Dermis blood vessel endothelial cell (primary cell): ENCODE measurements at regions not wholly inside any gene's neighbourhood (a gene's known extent, or its start where the extent isn't known, plus 50 kb on each side); places are given as distances from the start of the nearest gene placed in this dataset.

Experiments used
- DNase-seq: peaks from one replicate; pipeline ENCODE4 v3.0.0; 2010

DNA sequence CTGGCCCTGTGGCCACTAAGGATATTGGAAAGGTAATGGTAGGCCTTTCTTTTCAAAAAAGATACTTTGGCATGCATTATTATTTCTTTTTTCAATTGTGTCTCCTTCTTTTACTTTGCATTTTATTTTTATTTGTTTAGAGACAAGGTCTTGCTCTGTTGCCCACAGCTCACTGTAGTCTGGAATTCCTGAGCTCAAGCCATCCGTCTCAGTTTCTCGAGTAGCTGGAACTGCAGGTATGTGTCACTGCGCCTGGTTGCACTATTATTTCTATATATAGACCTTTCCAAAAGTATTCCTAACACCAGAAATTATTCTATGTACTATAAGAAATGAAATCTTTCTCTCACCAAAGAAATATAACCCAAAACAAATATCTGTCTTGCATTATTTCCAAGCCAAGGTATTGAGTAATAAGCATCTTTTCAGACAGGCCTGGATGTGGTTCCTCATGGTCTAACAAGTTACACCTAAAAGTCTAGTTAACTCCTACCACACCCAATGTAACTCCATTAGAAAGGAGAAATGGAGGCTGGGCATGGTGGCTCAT is 500.8 kb upstream of the ANKRD30A start:
- no peak for DNase-seq

DNA sequence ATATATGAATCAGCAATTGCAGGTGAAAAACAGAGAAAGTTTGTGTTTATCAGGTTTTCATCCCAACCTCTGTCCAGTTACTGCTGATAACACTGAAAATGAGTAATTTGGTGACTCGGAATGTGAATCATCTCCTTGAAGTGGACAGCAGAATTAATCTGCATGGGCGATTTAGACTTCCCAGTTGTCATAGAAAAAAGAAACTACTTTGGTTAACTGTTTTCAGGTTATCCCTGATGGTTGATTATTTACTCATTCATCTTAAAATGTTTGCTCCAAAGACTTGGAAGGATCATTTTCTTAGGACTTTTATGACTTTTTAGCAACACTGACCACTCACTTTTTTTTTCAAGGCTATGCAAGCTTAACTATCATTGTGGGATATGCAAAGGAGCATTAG is 504.1 kb upstream of the ANKRD30A start:
- DNase-seq, result no peak

DNA sequence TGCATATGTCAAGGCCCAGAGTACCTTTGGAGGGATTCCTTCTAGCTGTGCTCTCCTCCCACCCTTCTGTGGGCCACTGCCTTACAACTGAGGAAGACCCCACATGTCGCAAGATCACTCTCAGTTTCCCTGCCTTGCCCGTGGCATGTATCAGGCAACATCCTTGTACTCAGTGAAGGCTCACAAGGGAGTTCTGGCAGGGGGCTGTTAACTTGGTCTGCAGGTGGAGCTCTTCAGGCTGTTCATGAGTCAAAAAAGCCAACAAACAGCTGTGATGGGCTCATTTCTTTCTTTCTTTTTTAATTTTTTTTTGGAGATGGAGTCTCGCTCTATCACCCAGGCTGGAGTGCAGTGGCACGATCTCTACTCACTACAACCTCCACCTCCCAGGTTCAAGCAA is 513.0 kb upstream of the ANKRD30A start:
- DNase-seq, result no peak

DNA sequence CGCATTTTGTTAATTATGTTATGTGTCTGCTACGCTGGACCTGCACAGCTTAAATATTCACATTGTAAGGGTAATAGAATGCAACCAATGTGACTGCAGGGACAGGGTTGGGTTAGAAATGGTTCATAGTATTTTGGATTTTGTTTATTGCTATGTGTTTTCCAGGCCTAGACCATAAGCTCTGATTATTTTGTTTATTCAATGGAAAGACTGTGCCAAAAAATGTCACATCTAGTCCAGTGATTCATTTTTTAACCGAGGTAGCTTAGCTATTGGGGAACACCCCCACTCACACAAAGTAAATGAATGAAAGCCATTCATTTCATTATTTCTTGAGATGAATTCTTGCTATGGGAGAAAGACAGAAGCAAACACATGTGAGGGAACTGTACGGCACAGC is 516.5 kb upstream of the ANKRD30A start:
- DNase-seq, result peak; percentile 2

- DNase-seq, result peak; percentile 71
Measured at GRCh38 chr10:36608251-36608650, 517.1 kb upstream of the ANKRD30A start.

- peak; percentile 42 for DNase-seq
Measured at GRCh38 chr10:36606234-36606839, 519.1 kb upstream of the ANKRD30A start.

GRCh38 chr10:36604316-36604715 is 521.1 kb upstream of the ANKRD30A start:
- DNase-seq, result no peak

- no peak for DNase-seq
Measured at GRCh38 chr10:36603688-36604087, 521.7 kb upstream of the ANKRD30A start.

DNA sequence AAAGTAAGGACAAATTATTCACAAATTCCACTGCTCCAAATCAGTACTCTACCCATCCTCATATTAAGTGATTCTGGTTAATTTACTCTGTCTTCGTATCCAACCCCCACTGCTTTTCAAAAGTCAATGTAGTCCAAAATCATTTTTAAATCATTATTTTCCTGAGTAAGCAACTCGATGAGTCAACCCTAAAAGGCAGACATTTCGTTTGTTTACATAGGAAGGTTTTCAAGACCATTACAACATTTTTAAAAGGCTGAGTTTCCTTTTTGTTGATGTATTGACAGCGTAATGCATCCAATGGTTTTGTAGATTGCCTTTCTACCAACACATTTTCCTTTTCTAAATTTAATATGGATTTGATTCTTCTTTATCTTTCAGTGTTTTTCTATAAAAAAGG is 523.0 kb upstream of the ANKRD30A start:
- peak; percentile 37 for DNase-seq

DNA sequence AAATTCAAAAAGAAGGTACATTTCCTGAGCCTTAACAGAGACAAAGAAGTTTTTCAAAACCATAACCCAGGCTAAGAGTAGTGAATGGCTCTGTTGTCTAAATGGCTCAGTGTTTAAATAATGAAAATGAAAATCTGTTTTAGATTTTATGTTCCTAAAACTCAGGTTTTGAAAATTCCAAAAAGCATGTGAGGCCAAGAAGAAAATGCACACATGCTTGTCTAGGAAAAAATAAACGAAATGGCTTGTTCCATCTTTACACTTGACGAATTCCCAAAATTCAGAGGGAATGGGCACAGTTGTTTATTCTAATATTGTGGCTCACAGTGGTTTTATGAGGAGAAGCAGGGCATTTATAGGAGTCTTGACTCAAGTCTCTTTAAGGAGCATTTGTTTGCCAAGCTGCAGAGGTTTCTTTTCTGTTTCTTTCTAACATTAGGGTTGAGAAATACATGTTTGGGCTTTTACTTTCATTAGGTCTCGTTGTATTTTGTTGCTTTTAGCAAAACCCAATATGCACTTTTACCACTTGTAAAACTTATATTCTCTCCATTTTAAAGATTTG is 527.6 kb upstream of the ANKRD30A start:
- no peak for DNase-seq

DNA sequence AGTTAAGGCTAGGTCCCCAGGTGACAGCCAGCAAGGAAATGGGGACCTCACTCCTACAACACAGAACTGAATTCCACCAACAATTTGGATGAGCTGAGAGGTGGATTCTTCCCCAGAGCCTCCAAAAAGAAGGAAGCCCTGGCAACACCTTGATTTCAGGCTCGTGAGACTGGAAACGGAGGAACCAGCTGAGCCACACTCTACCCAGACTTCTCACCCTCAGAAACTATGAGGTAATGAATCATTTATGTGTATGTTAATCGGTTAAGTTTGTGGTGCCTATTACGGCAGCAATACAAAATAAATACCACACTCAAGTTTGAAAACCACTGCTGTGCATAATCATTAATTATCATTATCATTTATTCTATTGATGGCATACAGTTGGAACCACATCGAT is 532.4 kb upstream of the ANKRD30A start:
- no peak for DNase-seq

- DNase-seq, result no peak
Measured at GRCh38 chr10:36591436-36591835, 534.0 kb upstream of the ANKRD30A start.

GRCh38 chr10:36583690-36584089 is 541.7 kb upstream of the ANKRD30A start:
- no peak for DNase-seq

- DNase-seq, result no peak
Measured at GRCh38 chr10:36581237-36581636, 544.2 kb upstream of the ANKRD30A start.

- no peak for DNase-seq
Measured at GRCh38 chr10:36578306-36578705, 547.1 kb upstream of the ANKRD30A start.

- no peak for DNase-seq
Measured at GRCh38 chr10:36577126-36577525, 548.3 kb upstream of the ANKRD30A start.

DNA sequence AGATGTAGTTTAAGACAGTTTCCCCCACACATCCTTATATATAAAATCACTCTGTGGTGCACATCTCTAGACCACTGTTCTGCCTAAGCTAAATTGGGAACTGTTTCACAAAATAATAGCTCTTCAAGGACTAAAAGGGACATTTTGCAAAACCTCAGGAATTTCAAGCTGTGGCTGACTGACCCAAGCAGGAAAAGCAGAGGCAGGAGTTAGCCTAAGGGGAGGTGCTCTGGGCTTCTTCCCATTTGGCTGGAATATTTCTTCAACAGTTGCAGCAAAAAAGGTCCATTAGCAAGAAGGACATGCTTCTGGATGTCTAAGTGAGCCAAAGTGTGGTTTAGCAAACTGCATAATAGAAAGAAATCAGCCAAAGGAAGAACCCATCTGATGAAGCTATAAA is 551.2 kb upstream of the ANKRD30A start:
- DNase-seq, result no peak

DNA sequence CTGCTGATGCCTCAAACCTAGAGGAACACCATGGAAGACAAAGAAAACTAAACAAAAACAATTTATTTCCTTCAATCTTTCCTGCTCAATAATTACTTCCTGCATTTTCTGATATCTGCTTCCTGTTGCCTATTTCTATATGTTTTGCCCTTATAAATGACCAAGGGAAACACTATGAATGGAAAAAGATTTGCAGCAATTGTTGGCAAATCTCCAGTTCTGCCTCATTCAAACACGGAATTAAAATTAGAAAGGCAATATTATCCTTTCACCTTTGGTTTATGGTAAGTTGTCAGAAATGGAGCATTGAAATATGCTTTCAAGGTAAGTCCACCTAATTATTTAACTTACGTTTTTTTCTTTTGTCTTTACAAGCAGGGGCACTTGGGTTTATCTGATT is 552.2 kb upstream of the ANKRD30A start:
- peak; percentile 37 for DNase-seq

DNA sequence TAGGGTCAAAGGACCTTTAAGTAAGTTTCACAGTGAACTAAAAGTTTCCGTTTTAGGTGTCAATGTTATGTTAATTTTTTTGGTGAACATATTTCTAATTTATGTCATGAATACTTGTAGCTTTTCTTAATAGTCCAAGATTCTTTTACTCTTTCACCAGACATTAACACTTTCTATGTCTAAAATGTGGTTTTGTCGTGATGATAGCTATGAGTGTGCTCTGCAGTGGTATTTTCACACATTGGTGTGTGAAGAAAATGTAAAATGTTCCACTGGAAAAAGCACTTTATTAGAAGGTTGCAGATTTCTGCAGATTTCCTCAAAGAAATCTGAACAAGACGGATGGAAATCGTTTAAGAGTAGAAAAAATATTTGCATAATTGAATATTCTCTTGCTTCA is 561.0 kb upstream of the ANKRD30A start:
- DNase-seq, result no peak

GRCh38 chr10:36559412-36560400 is 565.7 kb upstream of the ANKRD30A start:
- no peak for DNase-seq

DNA sequence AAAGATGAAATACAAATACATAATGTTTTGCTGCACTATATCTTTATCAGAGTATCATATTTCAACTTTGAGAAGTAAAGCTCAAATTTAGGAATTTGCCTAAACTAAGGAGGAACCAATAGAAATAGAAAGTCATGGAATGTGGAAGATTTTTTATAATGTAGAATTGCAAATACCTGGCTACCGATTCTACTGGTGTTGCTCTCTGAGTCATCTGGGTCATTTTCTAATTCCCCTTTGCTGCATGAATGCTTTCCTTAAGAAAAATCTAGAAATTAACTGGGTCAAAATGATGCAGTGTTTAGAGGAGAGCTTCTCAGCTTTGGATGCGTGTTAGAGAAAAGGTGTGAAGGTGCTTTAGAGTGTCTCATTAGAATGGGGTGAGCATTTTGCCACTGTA is 568.9 kb upstream of the ANKRD30A start:
- no peak for DNase-seq

GRCh38 chr10:36555036-36555435 is 570.4 kb upstream of the ANKRD30A start:
- DNase-seq, result no peak

- no peak for DNase-seq
Measured at GRCh38 chr10:36547965-36548364, 577.4 kb upstream of the ANKRD30A start.

DNA sequence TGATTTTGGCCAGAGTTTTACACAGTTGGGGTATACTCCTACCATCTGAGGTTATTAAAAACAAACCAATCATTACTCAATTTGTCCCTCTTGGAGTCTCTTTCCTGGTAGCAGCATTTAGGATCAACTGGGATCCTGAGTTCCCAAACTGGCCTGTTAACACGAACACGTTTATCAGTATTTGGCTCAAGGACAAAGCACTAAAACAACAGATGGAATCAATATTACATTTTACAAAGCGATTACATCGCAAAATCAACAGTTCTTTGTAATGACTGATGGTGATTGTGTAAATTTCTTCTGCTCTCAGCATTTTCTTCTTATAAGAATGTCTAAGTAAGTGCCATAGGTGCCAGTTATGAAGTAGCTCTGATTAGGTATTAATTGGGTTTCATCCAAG is 582.9 kb upstream of the ANKRD30A start:
- DNase-seq, result no peak
